ENCODE measurements at regions not wholly inside any gene's neighbourhood (a gene's known extent, or its start where the extent isn't known, plus 50 kb on each side); places are given as distances from the start of the nearest gene placed in this dataset.
"Not testable (repeated sequence)": the region's sequence is repeated elsewhere in the genome, so short reads cannot be mapped to it uniquely, and the experiment has no call there.

GRCh38 chr3:104935613-104936012, 431.1 kb upstream of the ALCAM start:
- TF ChIP-seq CTCF (IDR thresholded peaks at IDR 0.05; ENCODE audit: low read depth, low read length), result no peak
- no peak overlapping the region for H3K4me3 ChIP-seq (replicated peaks in 1 of 2; ENCODE audit: low read depth in 2 of 2, low read length in 2 of 2)
- no peak for DNase-seq (ENCODE audit: low read depth in 2 of 2)

DNA sequence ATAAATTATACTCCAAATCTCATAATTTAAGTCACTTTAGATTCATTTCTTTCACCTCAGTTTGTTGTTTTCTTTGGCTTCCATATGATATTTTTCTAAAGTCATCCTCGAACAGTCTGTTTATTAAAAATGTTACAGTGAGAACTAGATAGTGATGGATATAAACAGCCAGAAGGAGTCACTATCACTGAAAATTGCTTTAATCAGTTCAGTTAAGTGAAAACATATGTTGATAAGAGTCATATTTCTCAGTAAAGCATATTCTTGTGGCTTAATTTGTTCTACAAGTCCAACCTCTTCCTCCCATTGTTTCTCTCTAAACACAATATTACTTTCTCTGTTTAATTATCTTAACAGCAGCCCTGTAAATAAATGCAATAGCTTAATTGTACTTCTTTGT, 427.5 kb upstream of the ALCAM start:
- no peak overlapping the region for H3K4me3 ChIP-seq (replicated peaks in 1 of 2; ENCODE audit: low read depth in 2 of 2, low read length in 2 of 2)
- no peak for TF ChIP-seq CTCF (IDR thresholded peaks at IDR 0.05; ENCODE audit: low read depth, low read length)
- DNase-seq (ENCODE audit: low read depth in 2 of 2), result peak; percentile 27 to 29

DNA sequence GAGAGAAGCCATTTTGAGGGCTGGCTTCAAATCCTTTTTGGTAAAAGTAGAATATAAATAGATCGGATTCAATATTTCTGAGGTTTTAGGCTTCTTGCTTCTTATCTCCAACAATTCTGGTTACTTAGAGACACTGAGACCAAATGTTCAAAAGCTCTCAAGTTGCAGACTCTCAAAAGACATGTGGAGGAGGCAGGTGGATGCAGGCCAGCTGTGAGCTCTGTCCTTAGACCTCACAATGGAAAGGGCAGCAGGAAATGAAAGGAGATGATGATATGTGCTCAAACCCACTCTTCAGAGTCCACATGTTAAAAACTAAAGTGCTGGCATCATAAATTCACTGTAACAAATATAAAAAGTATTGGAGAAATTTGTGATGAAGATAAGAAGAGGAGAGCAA, 424.9 kb upstream of the ALCAM start:
- TF ChIP-seq CTCF (IDR thresholded peaks at IDR 0.05; ENCODE audit: low read depth, low read length), result no peak
- H3K4me3 ChIP-seq (replicated peaks in 1 of 2; ENCODE audit: low read depth in 2 of 2, low read length in 2 of 2), result no peak overlapping the region
- DNase-seq (ENCODE audit: low read depth in 2 of 2), result no peak

DNA sequence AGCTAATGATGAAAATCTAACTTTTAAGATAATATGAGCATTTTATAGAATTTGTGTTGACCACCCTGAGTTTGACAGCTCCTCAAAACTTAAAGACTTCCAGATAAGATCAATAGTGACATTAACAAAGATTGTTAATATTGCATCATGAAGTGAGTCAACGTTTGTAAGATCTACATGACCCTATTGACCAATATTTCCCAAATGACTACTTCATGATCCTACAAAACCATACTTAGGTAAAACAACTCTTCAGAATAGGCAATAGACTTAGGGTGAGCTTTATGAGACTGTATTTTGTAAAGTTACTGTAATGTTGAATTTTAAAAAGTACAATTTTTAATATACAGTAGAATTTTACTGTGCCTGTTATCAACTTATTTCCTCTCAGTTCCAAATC, 422.7 kb upstream of the ALCAM start:
- peak in 1 of 2 donors; percentile 39 for DNase-seq (ENCODE audit: low read depth in 2 of 2)
- H3K4me3 ChIP-seq (replicated peaks in 1 of 2; ENCODE audit: low read depth in 2 of 2, low read length in 2 of 2), result no peak overlapping the region
- TF ChIP-seq CTCF (IDR thresholded peaks at IDR 0.05; ENCODE audit: low read depth, low read length), result no peak

DNA sequence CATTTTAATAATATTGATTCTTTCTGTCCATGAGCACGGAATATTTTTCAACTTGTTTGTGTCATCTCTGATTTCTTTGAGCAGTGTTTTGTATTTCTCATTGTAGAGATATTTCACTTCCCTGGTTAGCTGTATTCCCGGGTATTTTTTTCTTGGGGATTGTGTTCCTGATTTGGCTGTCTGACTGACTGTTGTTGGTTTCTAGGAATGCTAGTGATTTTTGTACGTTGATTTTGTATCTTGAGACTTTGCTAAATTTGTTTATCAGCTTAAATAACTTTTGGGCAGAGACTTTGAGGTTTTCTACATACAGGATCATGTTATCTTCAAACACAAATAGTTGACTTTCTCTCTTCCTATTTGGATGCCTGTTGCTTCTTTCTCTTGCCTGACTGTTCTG, 418.8 kb upstream of the ALCAM start:
- no peak overlapping the region for H3K4me3 ChIP-seq (replicated peaks in 1 of 2; ENCODE audit: low read depth in 2 of 2, low read length in 2 of 2)
- TF ChIP-seq CTCF (IDR thresholded peaks at IDR 0.05; ENCODE audit: low read depth, low read length), result no peak
- DNase-seq (ENCODE audit: low read depth in 2 of 2), result peak in 1 of 2 donors; percentile 62

DNA sequence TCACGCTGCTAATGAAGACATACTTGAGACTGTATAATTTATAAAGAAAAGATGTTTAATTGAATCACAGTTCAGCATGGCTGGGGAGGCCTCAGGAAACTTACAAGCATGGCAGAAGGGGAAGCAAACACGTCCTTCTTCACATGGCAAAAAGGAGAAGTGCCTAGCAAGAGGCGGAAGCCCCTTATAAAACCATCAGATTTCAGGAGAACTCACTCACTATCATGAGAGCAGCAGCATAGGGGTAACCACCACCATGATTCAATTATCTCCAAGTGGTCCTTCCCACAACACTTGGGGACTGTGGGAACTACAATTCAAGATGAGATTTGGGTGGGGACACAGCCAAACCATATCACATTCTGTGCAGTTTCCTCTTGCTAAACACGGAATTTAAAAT, 416.9 kb upstream of the ALCAM start:
- not testable (repeated sequence) for H3K4me3 ChIP-seq (replicated peaks in 1 of 2; ENCODE audit: low read depth in 2 of 2, low read length in 2 of 2); DNase-seq (ENCODE audit: low read depth in 2 of 2)

DNA sequence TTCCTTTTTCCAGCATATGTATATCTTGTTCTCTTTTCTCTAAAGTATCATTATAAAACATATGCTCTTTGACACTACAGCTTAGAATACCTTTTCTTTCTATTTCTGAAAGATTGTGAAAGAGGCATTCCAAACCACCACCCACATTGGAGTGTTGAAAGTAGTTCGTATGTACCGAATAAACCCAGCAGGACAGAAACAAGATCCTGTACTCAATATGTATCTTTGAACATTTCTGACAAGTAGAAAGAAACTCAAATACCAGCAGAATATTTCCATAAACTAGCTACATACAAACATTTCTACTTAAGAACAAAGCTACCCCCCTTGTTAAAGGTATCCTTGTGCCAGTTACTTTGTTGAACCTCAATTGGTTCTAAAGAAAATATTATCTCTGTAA, 415.3 kb upstream of the ALCAM start:
- H3K4me3 ChIP-seq (replicated peaks in 1 of 2; ENCODE audit: low read depth in 2 of 2, low read length in 2 of 2), result no peak overlapping the region
- TF ChIP-seq CTCF (IDR thresholded peaks at IDR 0.05; ENCODE audit: low read depth, low read length), result no peak
- peak; percentile 31 to 56 for DNase-seq (ENCODE audit: low read depth in 2 of 2)
